B cell (primary cell): ENCODE measurements at regions not wholly inside any gene's neighbourhood (a gene's known extent, or its start where the extent isn't known, plus 50 kb on each side); places are given as distances from the start of the nearest gene placed in this dataset.

Experiments
- EZH2 ChIP-seq: IDR thresholded peaks from 2 replicates; pipeline ENCODE4 v1.6.1; 2012; ENCODE audit warnings: borderline replicate concordance, low read depth, mild to moderate bottlenecking, moderate library complexity, low read length; ENCODE audit not compliant: insufficient read depth, poor library complexity, severe bottlenecking
- TF ChIP-seq, protein P1 (sequence below): fragments of 200-600 bp; IDR thresholded peaks from one replicate; pipeline ENCODE4 v1.8.0; 2022; ENCODE audit warnings: antibody characterized with exemption, mild to moderate bottlenecking

DNA sequence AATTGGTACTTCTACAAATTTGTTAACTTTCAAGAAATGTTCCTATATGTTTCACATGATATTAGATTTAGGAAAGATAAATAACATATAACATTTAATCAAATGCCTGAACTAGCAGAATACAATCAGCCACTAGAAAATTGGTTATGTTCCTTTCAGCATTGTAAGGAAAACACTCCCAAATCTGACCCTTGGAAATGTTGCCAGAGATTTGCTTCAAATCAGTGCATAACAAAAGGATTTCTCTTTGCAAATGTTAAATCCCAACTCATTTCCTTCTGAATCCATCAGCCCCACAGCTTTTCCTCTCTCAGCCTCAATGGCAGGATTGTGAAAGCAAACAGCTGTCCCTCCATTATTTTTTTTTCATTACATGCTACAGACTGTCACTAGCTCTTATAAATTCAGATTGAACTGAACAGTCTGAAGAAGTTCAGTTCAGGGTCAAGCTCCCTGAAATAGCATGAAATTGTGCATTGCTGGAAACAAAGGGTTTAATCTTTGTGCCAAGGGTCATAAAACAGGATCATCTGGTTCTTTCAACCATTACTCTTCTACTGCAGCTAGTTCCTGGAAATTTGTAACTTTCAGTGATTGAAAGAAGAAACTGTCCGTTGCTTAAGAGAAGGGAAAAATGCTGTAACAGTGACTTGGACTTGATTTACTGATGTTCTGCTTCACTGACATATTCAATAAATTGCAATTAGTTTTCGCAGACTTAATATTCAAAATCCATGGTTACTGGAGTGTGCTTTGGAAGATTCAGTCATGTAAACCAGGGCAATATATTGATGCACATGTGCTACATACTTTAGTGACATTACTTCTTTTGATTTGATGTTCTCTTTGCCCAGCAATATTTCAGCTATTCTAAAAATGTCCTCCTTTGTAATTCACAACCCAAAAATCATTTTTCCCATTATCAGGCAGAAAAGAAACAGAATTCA lies 246.4 kb downstream of the RPL10L start:
- TF ChIP-seq, protein P1, sequence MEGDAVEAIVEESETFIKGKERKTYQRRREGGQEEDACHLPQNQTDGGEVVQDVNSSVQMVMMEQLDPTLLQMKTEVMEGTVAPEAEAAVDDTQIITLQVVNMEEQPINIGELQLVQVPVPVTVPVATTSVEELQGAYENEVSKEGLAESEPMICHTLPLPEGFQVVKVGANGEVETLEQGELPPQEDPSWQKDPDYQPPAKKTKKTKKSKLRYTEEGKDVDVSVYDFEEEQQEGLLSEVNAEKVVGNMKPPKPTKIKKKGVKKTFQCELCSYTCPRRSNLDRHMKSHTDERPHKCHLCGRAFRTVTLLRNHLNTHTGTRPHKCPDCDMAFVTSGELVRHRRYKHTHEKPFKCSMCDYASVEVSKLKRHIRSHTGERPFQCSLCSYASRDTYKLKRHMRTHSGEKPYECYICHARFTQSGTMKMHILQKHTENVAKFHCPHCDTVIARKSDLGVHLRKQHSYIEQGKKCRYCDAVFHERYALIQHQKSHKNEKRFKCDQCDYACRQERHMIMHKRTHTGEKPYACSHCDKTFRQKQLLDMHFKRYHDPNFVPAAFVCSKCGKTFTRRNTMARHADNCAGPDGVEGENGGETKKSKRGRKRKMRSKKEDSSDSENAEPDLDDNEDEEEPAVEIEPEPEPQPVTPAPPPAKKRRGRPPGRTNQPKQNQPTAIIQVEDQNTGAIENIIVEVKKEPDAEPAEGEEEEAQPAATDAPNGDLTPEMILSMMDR = no peak
- TF ChIP-seq EZH2 = no peak
